Renal pelvis (tissue), 1 donor: ENCODE measurements at regions not wholly inside any gene's neighbourhood (a gene's known extent, or its start where the extent isn't known, plus 50 kb on each side); places are given as distances from the start of the nearest gene placed in this dataset.
A peak's percentile ranks its signal among the peaks of the same experiment; 100 is the strongest.

Source experiments
- DNase-seq: peaks from one replicate; pipeline ENCODE4 v3.0.0-alpha.2; 2013

DNA sequence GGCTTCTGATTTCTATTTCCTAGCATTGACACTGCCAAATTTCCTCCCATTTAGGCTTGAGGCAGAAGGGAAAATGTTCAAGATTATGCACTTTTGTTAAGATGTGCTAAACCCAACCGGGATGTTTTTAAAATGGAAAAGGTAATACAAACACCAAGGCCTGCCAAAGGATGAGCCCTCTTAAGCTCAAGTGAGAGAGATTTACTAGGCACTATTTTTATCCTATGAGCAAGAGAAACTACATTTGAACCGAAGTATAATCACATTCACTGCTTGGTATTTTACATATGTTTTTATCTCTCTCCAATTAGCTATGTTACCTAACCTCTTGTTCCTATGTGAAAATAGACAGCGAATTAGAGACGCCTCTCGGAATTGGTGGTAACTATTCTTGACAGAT, 295.8 kb downstream of the GABRB3 start:
- DNase-seq, result no peak

GRCh38 chr15:26475554-26475953, 297.3 kb downstream of the GABRB3 start:
- no peak for DNase-seq

DNA sequence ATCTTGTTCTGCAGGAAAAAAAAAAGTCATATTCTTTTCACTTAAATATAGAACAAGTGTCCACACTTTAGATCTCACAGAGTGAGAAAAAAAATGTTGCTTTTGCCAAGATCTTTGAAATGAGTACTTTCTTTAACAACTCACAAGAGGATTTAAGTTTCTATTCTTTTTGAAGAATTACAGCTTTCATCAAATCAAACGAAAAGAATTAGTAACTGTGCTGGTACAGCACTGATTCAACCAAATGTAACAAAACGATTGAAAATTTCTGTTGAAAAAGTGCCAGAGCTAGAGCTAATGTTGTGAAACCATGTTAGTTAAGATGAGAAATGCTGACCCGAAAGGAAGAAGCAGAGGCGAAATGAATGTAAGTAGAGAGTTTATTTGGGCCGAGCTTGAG, 300.2 kb downstream of the GABRB3 start:
- DNase-seq, result no peak

DNA sequence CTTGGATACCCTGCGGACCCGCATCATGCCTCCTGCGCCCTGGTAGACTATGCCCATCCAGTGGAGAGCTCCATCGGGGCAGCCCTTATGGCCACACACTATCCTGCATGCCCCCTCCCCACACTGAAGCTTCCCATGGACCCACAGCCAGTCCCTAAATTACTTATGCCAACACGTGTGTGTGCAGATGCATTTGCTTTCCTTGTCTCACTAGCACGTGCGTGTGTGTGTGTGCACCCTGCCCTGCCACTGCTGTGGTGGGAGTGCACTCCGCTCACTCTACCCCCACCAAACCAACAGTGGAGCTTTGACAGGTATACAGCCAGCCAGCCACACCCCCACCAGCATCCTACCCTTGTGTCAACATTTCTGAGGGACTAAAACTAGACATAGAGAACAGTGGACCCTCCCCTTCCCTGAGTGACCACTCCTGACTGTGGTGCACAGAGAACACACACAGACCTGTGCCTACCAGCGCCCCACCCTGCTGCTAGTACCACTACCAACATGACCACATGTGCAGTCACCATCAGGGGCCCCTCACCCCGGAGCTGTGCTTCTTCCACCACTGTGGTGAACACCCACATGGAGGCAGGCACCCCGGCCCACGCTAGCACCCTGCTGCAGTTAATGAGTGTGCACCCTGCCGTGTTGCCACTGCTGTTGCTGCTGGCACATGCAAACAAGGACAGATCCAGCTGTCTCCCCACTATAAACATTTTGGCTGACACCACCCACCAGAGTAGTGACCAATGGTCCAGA, 310.8 kb downstream of the GABRB3 start:
- no peak for DNase-seq

DNA sequence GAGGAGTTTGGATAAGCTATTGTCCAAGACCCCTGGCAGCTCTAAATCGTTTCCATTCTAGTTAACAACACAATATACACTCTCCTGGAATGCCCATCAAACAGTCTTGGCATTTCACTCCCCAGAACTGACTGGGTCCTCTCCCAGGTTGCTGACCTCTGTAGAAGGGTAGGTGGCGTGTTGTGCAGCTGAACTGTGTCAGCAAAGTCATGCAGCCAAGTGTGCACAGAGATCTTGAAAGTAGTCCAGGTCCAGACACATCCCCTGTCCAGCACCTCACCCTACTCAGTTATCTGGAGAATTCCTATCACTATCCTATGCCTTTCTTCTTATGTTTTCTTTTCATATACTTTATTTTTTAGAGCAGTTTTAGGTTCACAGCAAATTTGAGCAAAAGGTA, 312.7 kb downstream of the GABRB3 start:
- no peak for DNase-seq

GRCh38 chr15:26455828-26456227, 317.0 kb downstream of the GABRB3 start:
- DNase-seq, result no peak

DNA sequence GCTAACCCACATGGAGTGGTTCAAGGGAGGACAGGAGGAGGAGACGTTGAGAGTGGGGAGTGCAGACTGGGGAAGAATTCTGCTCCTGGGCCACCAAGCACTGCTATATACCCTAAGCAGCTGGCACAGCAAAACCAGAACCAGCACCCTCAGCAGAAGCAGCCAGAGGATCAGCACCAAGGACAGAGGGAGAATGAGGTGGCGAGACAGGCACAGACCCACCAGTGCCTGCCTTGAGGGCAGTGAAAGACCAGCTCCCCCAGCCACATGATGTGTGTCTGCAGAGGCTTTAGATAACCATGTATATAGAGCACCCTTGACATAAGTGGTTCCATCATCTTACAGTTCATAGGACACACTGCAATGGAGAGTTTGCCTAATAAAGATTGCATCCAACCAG, 319.0 kb downstream of the GABRB3 start:
- no peak for DNase-seq

- DNase-seq, result no peak
Measured at GRCh38 chr15:26451995-26452394, 320.9 kb downstream of the GABRB3 start.

- no peak for DNase-seq
Measured at GRCh38 chr15:26449291-26449690, 323.6 kb downstream of the GABRB3 start.

DNA sequence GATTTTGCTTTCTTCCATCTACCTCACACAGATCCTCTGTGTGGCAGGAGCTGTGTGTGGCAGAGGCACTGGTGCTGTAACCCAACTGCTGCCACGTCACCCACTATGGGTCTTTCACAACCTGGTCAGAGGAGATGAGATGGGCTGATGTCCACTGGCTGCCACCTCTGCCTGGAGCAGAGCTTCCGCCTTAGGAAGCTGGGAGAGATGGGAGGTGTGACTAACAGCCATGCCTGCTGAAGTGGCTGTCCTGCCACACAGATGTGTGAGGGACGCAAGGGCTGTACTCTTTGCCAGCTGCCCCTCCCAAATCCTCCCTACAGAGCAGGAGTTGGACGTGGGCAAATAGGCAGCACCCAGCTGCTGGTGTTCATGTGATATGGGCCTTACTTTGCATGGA, 329.5 kb downstream of the GABRB3 start:
- DNase-seq, result no peak

DNA sequence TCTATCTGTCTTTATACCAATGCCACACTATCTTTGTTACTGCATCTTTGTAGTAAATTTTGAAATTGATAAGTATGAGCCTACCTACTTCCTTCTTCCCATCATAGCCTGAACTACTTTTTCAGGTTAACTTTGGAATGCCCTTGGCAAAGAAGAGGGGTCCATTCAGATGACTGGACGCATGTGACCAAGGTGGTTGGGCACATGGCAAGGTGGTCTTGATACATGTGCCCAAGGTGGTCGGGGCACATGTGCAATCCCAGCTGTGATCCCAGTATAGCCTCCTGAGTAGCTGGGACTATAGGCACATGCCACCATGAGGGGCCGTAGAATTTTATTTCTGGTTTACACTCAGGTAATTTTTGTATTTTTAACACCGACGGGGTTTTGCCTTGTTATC, 330.2 kb downstream of the GABRB3 start:
- no peak for DNase-seq

DNA sequence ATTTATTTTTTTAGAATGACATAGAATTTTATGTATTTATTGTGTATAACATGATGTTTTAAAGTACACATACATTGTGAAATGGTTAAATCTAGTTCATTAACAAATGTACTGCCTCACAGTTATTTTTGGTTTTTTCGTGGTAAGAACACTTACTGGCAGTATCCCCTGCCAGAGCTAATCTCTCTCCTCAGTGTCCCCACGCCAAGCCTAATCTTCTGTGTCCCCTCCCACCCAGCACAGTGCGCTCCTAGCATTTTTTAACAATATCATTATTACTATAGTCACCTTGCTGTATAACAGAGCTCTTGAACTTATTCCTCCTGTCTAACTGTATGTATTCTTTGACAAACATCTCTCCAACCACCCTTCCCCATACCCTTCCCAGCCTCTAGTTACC, 333.2 kb downstream of the GABRB3 start:
- no peak for DNase-seq

DNA sequence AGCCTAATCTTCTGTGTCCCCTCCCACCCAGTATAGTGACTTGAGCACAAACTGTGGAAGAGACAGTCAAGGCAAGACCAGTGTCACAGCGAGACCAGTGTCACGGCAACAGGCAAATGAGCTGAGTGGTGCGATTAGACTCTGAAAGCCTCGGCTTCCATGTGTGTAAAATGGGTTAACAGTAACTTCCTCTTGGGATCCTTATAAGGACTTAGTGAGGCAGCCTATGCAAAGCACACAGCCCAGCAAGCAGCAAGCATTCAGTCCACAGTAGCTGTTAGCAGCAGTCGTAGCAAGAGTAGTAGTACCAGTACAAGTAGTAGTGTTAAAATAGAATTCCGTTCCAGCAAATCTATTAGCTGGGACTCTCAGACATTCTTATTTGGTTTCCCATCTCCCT, 334.1 kb downstream of the GABRB3 start:
- DNase-seq, result no peak

GRCh38 chr15:26438316-26438715, 334.6 kb downstream of the GABRB3 start:
- DNase-seq, result peak; percentile 41

GRCh38 chr15:26433818-26434217, 339.0 kb downstream of the GABRB3 start:
- DNase-seq, result no peak

- DNase-seq, result no peak
Measured at GRCh38 chr15:26433060-26433459, 339.8 kb downstream of the GABRB3 start.

- DNase-seq, result no peak
Measured at GRCh38 chr15:26421065-26421464, 351.8 kb downstream of the GABRB3 start.

GRCh38 chr15:26395624-26396023, 377.2 kb downstream of the GABRB3 start:
- no peak for DNase-seq

DNA sequence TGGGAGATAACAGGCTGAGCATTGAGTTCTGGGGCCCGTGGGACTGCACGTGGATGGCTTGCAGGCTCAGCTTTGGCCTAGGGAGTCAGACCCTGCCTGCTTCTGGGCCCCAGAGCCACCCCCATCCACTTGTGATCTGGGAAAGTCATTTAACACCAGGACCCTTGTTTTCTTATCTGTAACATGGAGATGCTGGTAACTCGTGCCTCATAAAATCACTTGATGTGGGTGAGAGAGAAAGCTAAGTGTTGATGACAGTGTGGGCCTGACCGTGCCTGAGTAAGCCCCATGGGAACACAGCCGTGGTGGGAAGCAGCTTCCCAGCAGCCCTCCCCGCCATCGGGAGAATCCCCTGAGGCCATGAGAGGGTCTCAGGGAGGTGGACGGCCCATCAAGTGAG, 378.1 kb downstream of the GABRB3 start:
- no peak for DNase-seq

GRCh38 chr15:26392956-26393355, 379.9 kb downstream of the GABRB3 start:
- no peak for DNase-seq

DNA sequence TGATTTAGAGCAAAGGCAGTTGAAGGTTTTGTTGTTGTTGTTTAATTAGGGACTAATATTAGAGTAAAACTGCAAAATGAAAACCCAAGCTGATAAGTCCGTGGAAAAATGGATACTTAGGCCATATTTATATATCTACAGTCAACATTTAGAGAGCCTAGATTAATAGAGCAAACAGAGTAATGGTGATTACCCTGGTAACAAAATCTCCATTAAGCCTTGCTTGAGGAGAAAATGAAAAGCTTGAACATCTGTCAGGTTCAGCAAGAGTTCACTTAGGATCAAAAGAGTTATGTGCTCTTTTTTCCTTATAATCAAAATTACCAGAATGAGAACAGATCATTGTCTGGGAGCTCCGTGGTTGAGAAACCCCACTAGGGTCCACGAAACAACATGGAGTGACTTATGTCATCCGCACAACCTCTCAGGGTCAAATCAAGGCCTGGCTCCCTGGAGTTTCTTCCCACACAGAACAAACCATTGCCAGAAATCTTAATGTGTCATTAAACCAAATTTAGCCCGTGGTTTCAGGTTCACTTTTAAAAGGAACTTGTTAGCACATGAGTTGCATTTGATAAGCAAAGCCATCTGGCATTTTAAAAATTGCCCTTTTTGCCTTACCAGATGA, 381.2 kb downstream of the GABRB3 start:
- no peak for DNase-seq

DNA sequence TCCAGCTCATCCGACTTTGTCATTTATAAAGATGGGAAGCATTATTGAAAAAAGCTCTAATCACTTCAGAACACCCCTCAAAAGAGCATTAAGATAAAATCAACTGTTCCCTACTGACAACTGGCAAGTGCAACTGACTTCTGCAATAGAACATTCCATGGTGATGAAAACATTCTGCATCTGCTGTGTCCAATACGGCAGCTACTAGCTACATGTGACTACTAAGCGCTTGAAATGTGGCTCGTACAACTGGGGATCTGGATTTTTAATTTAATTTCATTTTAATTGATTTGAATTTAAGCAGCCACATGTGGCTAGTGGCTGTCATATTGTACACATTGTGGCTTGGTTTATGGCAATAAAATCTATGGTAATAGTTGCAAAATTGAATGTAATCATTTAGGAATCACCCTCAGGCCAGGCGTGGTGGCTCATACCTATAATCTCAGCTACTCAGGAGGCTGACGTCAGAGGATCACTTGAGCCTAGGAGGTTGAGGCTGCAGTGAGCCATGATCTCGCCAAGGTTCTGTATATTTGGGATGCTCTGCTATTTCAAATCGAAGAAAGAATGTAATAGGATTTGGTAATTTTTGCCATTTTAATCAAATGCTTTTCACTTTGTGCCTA, 390.3 kb downstream of the GABRB3 start:
- DNase-seq, result no peak

GRCh38 chr15:26378304-26378703, 394.6 kb downstream of the GABRB3 start:
- no peak for DNase-seq

DNA sequence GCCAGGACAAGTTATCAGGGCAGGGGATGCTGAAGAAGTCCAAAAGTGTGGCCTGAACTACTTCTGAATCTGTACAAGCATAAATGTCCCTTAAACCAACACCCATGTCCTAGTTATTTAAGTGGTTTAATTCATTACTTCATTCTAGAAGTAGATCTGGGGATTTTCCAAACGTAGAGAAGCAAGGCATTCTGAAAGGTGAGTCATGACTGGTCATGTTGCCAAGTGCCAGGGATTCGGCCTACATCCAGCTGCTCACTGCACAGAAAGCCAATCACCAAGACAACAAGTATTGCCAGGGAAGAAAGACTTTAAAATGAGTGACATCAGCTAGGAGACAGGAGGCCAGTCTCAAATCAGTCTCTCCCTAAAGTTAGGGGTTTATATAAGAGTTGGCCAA, 396.6 kb downstream of the GABRB3 start:
- no peak for DNase-seq
